IPS-NIHi7 (cell line): ENCODE measurements at regions not wholly inside any gene's neighbourhood (a gene's known extent, or its start where the extent isn't known, plus 50 kb on each side); places are given as distances from the start of the nearest gene placed in this dataset.

Experiments used
- DNase-seq: peaks from one replicate; pipeline ENCODE4 v3.0.0; 2012; ENCODE audit warnings: mixed read lengths; ENCODE audit errors: extremely low spot score

GRCh38 chr5:158553195-158553961 lies 546.3 kb downstream of the EBF1 start:
- no peak for DNase-seq

GRCh38 chr5:158552241-158552640 lies 547.5 kb downstream of the EBF1 start:
- no peak for DNase-seq

DNA sequence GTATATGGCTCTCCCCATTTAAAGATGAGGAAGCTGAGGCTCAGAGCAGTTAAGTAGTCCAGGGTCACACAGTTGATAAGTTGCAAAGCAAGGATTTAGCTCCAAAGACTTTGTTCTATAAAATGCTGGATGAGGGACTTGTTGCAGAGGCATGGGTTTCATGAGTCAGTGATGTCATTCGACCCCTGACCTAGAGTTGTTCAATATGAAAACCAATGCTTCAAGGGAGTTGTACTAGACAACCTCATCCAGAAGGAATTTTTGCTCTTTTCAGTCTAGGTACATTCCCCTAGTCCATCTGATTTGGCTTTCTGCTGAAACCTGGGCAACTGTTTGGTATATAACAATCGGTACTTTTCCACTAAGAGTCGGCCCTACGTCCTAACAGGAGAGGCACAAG lies 550.4 kb downstream of the EBF1 start:
- DNase-seq = no peak

DNA sequence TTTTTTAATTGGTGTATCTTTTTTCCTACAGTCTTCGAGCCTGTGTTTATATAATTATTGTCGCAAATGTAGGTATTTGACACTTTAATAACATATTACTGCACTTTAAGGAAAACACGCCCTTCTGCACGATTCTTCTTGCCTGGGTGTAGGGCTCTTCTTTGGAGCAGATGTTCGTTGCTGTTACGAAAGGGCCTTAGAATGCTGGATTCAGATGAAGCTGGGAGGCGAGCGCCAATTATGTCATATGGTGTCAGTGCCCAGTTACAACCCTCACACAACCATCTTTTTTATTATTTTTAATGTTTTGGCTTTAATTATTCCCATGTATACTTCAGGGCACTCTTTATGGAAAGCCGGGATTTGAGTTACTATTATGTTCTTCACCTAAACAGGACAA lies 553.0 kb downstream of the EBF1 start:
- DNase-seq = no peak

DNA sequence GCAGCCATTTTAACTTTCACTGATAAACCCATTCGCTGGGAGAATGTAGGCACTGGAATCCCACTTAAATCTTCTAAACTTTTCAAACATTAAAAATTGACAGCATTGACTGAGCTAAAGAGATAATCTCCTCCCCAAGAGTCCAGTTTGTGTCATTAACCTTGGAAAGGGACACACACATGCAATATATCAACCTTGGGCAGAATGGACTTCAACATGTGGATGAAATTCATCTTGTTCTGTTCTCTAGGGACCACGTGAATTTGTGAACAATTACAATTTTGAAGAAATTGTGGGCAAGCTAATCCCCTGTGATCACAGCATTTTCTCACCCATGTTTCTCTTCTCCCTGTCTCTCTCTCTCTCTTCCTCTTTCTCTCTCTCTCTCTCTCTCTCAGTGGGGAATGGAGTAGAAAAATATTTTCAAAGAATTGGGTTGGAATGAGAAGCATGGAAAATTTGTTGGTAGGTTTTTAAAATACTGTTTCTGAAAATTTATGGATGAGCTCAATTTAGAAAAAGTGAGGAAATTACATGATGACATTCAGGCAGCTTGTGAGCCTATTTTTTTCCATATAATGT lies 553.7 kb downstream of the EBF1 start:
- DNase-seq = no peak

GRCh38 chr5:158544388-158545339 lies 555.1 kb downstream of the EBF1 start:
- no peak for DNase-seq

GRCh38 chr5:158543539-158544387 lies 556.0 kb downstream of the EBF1 start:
- no peak for DNase-seq

- DNase-seq = no peak
Measured at GRCh38 chr5:158541536-158542297, 558.0 kb downstream of the EBF1 start.

- DNase-seq = peak; percentile 57
Measured at GRCh38 chr5:158538506-158539074, 561.1 kb downstream of the EBF1 start.

DNA sequence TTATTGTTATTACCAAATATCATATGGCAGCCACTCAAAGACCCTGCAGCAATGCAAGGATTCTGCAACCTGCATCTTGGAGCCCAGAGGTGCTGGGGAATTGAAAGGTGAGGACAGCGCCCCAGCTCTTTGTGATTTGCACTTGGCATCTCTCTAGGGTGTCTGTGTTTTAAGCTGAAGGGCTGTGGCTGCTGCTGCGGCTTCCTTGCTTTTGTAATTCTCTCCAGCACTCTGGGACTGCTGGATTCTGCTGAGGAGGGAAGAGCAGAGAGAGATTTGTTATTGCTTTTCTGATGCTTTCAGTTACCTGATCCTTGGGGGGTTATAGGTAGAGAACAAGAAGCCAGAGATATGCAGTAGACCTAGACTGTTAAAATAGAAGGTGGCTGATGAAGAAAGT lies 562.4 kb downstream of the EBF1 start:
- DNase-seq = no peak

DNA sequence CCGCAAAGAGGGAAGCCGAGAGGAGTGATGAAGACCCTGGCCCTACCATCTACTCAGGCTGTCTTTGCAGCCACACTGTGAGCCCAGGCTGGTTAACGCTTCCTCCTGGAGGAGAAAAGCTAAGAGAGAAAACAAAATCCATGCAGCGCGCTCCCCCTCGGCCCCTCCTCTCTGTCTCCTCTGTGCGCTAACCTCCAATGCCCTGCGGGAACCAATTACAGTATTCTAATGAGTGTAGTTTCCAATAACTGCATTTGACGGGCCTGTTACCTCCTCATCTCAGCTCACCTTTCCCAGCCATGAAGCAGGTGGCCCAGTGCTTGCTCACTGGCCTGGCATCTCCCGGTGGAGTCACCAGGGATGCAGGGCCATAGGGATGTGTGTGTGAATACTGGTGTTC lies 565.5 kb downstream of the EBF1 start:
- DNase-seq = no peak

DNA sequence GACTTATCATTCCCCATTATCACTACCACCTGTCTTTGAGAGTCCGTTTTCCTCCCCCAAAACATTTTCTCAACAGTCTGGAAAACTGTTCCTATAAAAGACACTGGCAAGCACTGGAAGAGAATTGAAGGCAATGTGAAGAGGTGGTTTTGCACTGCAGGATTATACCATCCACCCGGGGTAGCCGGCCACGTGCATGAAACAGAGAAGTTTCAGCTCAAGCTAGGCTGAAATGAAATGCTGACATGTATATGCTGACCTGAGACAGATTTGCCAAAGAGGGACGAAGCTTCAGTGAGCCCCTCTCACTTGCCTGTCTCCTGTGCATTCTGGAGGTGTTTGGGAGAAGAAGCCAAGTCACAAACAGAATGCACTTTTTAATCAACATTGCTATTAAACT lies 567.0 kb downstream of the EBF1 start:
- no peak for DNase-seq

GRCh38 chr5:158531860-158532259 lies 567.9 kb downstream of the EBF1 start:
- DNase-seq = no peak

DNA sequence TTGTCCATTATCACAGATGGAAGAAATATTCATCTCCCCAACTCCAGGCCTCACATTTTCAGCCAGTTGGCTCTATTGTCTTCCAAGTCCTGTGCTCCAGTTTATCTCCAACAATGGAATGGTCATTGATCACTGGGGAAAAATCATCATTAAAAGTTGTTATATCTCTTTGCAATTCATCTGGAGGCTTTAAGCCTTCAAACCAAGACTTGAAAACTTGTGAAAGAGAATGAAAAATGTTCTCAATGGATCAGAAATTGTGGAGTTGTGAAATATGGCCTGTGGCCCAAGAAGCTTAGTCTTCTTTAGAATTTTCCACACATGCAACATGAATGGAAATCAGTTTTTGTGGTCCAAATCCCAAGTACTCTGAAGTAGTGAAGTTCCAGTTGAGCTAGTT lies 569.6 kb downstream of the EBF1 start:
- no peak for DNase-seq

GRCh38 chr5:158529454-158529853 lies 570.3 kb downstream of the EBF1 start:
- no peak for DNase-seq

DNA sequence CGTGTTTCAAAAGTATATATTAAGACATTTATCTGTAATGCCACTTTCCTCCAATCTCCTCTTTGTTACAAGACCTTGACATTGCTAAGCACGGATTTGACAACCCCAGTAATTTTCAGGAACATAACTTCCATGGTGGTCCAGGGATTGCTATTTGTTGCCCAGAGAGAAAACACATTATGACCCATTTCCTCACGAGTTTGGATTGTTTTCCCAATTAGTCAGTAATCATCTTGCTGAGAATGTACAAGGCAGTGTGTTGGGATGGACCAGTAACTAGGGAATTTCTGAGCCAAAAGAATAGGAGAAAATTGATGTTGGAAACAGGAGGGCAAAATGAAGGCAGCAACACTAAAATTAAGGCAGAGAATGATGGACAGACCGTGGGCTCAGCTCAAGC lies 574.1 kb downstream of the EBF1 start:
- DNase-seq = no peak

- no peak for DNase-seq
Measured at GRCh38 chr5:158524070-158524469, 575.6 kb downstream of the EBF1 start.

DNA sequence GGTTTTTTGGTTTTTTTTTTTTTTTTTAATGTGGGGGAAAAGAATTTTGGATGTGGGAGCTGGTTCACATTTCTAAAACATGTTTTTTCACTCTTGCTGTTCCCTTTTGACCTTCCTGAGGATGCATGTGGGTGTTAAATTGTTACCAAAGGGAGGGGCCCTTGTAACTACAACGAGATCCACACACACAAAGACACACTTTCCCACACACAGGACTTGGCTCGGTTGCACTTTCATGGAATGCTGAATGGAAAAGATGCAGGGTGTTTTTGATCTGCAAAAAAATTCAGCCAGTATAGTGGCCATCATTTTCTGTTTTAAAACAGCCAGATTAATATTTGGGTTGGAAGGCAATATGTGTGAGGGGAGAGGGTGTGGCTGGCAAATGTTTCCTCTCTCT lies 576.9 kb downstream of the EBF1 start:
- no peak for DNase-seq

DNA sequence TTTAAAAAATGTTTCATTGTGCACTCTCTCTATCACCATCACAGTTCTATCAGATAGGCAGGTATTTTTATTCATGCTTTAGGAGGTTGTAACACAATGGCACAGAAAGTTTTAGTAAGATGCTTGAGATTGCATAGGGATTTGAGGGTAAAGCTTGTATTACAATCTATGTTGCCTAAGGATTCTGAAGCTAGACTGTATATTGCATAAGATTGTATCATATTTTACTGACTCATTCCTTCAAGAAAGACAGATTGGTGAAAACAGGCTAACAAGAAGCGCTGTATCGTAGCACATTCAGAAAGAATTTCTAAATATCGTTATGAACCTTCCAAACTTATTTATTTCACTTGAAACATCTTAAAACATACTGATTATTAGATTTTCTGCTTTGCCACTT lies 577.7 kb downstream of the EBF1 start:
- DNase-seq = no peak

DNA sequence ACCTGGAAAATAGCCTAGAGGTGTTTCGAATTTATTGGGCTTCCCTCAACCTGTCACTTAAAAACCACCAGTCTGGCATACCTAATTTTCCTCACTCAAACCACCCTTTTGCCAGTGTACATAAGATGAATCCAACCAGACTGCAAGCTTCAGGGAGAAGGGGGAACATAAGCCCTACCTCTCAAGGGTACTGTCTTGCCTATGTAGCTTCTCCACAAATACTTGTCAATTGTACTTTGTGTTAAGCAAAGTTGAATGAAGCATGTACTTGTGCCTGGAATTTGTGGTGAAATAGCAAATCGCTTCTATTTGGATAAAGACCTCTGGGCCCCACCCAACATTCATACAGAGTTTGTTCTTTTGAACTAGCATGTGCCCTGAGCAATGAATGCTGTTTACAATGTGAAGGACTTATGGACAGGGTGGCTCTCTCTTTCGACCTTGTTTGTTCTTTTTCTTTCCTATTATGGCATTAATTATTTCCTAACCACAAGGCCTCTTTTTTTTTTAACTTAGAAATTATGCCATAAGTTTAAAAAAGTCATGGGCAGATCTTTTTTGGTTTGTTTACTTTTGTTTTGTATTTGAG lies 580.2 kb downstream of the EBF1 start:
- DNase-seq = no peak
